Colonic mucosa (tissue), 4 donors: ENCODE measurements at regions not wholly inside any gene's neighbourhood (a gene's known extent, or its start where the extent isn't known, plus 50 kb on each side); places are given as distances from the start of the nearest gene placed in this dataset.
"Not testable (repeated sequence)": the region's sequence is repeated elsewhere in the genome, so short reads cannot be mapped to it uniquely, and the experiment has no call there.

Experiments
- DNase-seq: peaks from one replicate; pipeline ENCODE4 v3.0.0-alpha.2; 2020
- H3K27ac ChIP-seq: fragments of 200-600 bp; one replicate; pipeline ENCODE4 v1.8.0; 2021
- H3K27me3 ChIP-seq: fragments of 200-600 bp; one replicate; pipeline ENCODE4 v1.8.0; 2021
- H3K36me3 ChIP-seq: fragments of 200-600 bp; one replicate; pipeline ENCODE4 v1.8.0; 2021
- H3K4me1 ChIP-seq: fragments of 200-600 bp; one replicate; pipeline ENCODE4 v1.8.0; 2021; ENCODE audit warnings: mild to moderate bottlenecking
- H3K4me3 ChIP-seq: fragments of 200-600 bp; one replicate; pipeline ENCODE4 v1.8.0; 2021
- H3K9ac ChIP-seq, 2 donors: one replicate each; pipeline ENCODE4 v1.7.0; 2013; ENCODE audit warnings: control low read depth in 2 of 2, low read depth in 2 of 2, low read length in 2 of 2
- H3K9me3 ChIP-seq: fragments of 200-600 bp; one replicate; pipeline ENCODE4 v1.8.0; 2021
- intact Hi-C: fragments of 100-400 bp; cut with DNase I; formaldehyde crosslinking; loops from one replicate; pipeline ENCODE4 v1.14.1; 2022
- TF ChIP-seq, protein P1 (sequence below): fragments of 200-600 bp; IDR thresholded peaks from one replicate; pipeline ENCODE4 v1.8.0; 2022; ENCODE audit warnings: antibody characterized with exemption, mild to moderate bottlenecking
- donor health status: healthy.
- donor health status: DM: no; HTN: no; CAD: no.
- donor health status: DM: no; HTN: no; CAD: no.

DNA sequence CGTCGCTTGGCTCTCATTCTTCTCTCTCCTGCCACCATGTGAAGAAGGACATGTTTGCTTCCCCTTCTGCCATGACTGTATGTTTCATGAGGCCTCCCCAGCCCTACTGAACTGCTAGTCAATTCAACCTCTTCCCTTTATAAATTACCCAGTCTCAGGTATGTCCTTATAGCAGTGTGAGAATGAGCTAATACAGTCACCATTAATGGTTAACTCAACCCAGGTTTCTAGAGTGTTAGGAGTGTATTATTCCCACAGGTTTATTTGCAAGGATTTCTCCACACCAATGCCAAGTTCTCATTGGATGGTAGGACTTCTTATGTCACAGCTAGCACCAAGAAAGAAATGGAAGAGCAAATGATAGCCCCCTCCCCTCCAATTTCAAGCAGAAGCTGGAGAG lies 71.9 kb downstream of the DYNAP start:
- Histone ChIP-seq H3K9ac (no peak overlapping the region), H3K27me3 (no peaks in the 10 kb centered on the region), H3K4me3 (no peak overlapping the region), H3K9me3 (no peaks in the 10 kb centered on the region), H3K36me3 (no peaks in the 10 kb centered on the region), H3K4me1 (no peaks in the 10 kb centered on the region), H3K27ac (no peak overlapping the region)
- intact Hi-C loops: no loop called here
- TF ChIP-seq, protein P1, sequence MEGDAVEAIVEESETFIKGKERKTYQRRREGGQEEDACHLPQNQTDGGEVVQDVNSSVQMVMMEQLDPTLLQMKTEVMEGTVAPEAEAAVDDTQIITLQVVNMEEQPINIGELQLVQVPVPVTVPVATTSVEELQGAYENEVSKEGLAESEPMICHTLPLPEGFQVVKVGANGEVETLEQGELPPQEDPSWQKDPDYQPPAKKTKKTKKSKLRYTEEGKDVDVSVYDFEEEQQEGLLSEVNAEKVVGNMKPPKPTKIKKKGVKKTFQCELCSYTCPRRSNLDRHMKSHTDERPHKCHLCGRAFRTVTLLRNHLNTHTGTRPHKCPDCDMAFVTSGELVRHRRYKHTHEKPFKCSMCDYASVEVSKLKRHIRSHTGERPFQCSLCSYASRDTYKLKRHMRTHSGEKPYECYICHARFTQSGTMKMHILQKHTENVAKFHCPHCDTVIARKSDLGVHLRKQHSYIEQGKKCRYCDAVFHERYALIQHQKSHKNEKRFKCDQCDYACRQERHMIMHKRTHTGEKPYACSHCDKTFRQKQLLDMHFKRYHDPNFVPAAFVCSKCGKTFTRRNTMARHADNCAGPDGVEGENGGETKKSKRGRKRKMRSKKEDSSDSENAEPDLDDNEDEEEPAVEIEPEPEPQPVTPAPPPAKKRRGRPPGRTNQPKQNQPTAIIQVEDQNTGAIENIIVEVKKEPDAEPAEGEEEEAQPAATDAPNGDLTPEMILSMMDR: no peak
- no peak for DNase-seq

DNA sequence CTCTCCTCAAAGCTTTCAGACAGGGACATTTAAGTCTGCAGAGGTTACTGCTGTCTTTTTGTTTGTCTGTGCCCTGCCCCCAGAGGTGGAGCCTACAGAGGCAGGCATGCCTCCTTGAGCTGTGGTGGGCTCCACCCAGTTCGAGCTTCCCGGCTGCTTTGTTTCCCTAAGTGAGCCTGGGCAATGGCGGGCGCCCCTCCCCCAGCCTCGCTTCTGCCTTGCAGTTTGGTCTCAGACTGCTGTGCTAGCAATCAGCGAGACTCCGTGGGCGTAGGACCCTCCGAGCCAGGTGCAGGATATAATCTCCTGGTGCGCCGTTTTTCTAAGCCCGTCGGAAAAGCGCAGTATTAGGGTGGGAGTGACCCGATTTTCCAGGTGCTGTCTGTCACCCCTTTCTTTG lies 78.7 kb downstream of the DYNAP start:
- not testable (repeated sequence) for H3K9me3 ChIP-seq, H3K27ac ChIP-seq, H3K27me3 ChIP-seq, H3K4me1 ChIP-seq, H3K4me3 ChIP-seq, DNase-seq, H3K9ac ChIP-seq, H3K36me3 ChIP-seq
- intact Hi-C loops: loop anchor here (10.0 kb wide), 1 partner anchor 225 kb away; no protein-coding TSS in a partner anchor

DNA sequence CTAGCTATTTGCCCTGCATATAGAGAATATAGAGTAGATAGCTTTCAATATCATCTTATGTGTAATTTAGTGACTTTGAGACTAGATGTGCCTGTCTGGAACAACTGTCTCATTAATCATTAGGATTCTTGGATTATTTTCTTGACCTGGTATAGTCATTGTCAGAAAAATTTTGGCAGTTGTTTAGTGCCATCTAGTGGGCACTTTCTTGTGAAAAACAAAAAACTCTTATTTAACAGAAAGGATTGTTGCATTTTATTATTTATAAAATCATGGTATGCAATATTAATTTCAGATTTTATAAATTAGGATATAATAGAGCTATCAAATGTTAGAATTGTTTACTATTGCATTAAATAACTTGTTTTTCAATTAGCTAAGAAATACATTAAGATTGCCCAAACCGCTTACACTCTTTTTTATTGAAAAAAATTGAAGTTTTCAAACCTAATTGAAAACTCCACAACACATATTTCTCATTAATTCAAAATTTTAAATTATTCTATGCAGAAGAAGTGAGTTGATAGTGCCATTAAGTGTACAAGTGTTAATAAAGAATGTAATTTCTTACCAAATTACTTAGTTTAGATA lies 80.3 kb downstream of the DYNAP start:
- TF ChIP-seq, protein P1: peak; percentile 52
- DNase-seq: no peak
- intact Hi-C loops: loop anchor here (10.0 kb wide), 1 partner anchor 227 kb away; no protein-coding TSS in a partner anchor

DNA sequence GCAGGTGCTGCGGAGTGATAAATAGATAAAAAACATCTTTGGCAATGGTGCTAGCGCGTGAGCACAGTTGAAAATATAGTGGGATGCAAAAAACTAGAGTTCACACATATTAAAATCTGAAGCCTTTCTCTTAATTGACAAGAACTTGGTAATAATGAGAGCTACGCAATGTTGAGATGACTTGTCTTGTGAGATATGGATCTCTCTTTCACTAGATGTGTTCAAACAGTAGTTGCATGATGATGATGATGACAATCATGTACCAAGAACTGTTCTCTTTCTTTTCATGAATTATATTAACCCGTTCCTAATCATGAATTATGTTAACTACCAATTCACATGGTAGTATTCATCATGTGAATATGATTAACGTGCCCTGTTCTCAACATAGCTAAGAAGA lies 81.1 kb downstream of the DYNAP start:
- Histone ChIP-seq H3K4me3 (no peak overlapping the region), H3K27me3 (no peaks in the 10 kb centered on the region), H3K9ac (no peak overlapping the region), H3K9me3 (no peaks in the 10 kb centered on the region), H3K27ac (no peak overlapping the region), H3K4me1 (no peaks in the 10 kb centered on the region), H3K36me3 (no peaks in the 10 kb centered on the region)
- TF ChIP-seq, protein P1: no peak
- DNase-seq: no peak
- intact Hi-C loops: loop anchor here (10.0 kb wide), 1 partner anchor 227 kb away; no protein-coding TSS in a partner anchor

More for the DNA sequence above, 80.3 kb downstream of the DYNAP start:
- Histone ChIP-seq H3K9ac (no peak overlapping the region), H3K27me3 (no peaks in the 10 kb centered on the region), H3K4me1 (no peaks in the 10 kb centered on the region), H3K27ac (no peak overlapping the region), H3K4me3 (no peak overlapping the region), H3K9me3 (no peaks in the 10 kb centered on the region), H3K36me3 (no peaks in the 10 kb centered on the region)

DNA sequence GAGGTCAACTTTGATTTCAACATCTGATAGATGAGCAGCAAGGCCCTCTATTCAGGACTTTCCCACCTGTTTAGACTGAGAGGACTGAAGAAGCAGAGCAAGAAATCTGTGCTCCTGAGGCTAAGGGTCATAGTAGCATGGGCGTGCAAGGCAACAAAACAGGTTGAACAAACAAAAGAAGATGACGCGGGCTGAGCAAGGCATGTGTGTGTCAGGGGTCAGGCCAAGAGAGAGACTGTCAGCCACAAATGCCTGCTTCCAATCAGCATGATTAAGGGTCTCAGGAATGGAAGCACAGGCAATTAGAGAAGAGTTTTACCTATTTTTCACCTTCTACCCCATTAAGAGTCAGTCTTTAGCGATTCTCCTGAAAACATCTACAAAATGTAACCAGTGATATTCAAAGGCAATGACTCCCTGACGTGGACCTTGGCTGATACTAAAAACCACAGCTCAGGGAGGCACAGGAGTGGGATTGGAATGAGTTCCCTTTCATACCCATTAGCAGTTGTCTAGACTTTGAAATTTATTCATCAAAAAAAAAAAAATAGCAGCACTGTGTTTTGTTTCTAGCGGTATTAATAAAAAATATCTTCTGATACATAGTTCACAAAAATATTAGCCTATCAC lies 81.9 kb downstream of the DYNAP start:
- H3K36me3 ChIP-seq: no peaks in the 10 kb centered on the region
- intact Hi-C loops: loop anchor here (10.0 kb wide), 1 partner anchor 228 kb away; no protein-coding TSS in a partner anchor
- H3K9me3 ChIP-seq: no peaks in the 10 kb centered on the region
- H3K4me3 ChIP-seq: no peak overlapping the region
- TF ChIP-seq, protein P1: no peak
- peak overlapping the region in 1 of 2 donors; percentile 12 for H3K9ac ChIP-seq
- H3K4me1 ChIP-seq: no peaks in the 10 kb centered on the region
- H3K27me3 ChIP-seq: no peaks in the 10 kb centered on the region
- no peak overlapping the region for H3K27ac ChIP-seq
- DNase-seq: peak; percentile 62

DNA sequence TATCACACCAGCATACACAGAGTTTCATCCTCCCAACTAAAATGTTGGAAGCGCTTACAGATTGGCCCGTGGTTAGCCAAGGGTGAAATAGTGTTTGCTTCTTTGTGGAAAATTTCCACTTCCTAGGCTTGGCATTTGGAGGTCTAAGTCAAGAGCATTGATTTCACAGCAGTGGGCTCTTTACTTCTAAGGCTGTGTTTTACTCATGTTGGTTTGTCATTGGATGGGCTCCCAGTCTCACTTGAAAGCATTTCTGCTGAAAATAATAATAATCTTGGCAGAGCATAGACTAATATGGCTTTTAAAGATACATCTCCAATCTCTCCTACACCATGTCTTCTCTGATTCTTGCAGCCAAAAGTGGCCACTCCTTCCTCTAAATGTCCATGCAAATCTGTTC lies 82.9 kb downstream of the DYNAP start:
- H3K36me3 ChIP-seq: no peaks in the 10 kb centered on the region
- no peak overlapping the region for H3K4me3 ChIP-seq
- H3K9ac ChIP-seq: no peak overlapping the region
- no peaks in the 10 kb centered on the region for H3K4me1 ChIP-seq
- H3K27ac ChIP-seq: no peak overlapping the region
- TF ChIP-seq, protein P1: no peak
- no peak for DNase-seq
- H3K9me3 ChIP-seq: no peaks in the 10 kb centered on the region
- intact Hi-C loops: loop anchor here (10.0 kb wide), 1 partner anchor 229 kb away; no protein-coding TSS in a partner anchor
- H3K27me3 ChIP-seq: no peaks in the 10 kb centered on the region
